ENCODE measurements at regions not wholly inside any gene's neighbourhood (a gene's known extent, or its start where the extent isn't known, plus 50 kb on each side); places are given as distances from the start of the nearest gene placed in this dataset.
A peak's percentile ranks its signal among the peaks of the same experiment; 100 is the strongest.

- H3K4me3 ChIP-seq (ENCODE audit: low read depth, low read length), result no peak overlapping the region
- no peak for DNase-seq (ENCODE audit: low read depth)
Measured at GRCh38 chr3:25043749-25044148, 384.3 kb upstream of the RARB start.

DNA sequence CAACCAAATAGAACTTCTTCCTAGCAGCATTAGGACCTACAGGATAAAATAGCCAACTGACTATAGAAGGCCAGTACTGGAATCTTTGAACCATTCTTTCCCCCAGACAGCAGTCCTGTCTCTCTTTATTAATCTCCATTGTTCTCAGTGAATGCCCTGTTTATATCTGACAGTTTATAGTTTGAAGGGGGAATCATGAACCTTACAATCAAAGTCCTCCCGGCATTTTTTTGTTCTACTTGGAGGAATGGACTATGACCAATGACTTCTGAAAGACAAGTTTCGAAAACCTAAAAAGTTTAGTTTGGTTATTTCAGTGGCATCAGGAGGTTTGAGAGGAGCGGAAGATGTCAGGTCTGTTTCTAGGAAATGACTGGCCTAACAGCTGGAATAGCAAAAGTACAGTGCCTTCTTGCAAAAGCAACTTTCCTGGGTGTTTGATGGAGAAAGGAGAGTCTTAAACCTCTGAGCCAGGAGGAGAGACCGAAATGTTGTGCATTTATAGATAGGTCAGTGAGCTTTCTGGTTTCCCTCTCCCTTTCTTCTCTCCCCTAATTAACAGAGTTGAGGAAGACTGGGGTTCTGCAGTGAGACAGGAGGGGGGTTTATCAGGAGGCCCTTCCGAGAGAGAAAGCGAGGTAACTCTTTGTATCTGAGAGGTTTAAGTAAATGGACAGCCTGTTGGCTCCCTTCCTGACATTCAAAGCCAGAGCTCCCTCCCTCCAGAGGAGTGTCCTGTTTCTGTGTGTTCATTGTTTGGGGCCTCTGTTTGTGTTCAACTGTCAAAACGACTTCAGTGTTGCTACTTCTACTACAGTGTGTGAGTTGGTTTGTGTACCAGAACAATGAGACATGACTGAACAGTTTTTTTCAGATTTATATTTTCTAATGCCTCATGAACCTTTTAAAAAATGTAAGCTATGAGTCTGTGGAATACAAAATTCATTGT is 383.0 kb upstream of the RARB start:
- no peak for DNase-seq (ENCODE audit: low read depth)
- no peak overlapping the region for H3K4me3 ChIP-seq (ENCODE audit: low read depth, low read length)
- no peak for TF ChIP-seq CTCF (conservative IDR thresholded peaks at IDR 0.05; ENCODE audit: low read depth, low read length)

More at GRCh38 chr3:25043749-25044148, 384.3 kb upstream of the RARB start:
- no peak for TF ChIP-seq CTCF (conservative IDR thresholded peaks at IDR 0.05; ENCODE audit: low read depth, low read length)

DNA sequence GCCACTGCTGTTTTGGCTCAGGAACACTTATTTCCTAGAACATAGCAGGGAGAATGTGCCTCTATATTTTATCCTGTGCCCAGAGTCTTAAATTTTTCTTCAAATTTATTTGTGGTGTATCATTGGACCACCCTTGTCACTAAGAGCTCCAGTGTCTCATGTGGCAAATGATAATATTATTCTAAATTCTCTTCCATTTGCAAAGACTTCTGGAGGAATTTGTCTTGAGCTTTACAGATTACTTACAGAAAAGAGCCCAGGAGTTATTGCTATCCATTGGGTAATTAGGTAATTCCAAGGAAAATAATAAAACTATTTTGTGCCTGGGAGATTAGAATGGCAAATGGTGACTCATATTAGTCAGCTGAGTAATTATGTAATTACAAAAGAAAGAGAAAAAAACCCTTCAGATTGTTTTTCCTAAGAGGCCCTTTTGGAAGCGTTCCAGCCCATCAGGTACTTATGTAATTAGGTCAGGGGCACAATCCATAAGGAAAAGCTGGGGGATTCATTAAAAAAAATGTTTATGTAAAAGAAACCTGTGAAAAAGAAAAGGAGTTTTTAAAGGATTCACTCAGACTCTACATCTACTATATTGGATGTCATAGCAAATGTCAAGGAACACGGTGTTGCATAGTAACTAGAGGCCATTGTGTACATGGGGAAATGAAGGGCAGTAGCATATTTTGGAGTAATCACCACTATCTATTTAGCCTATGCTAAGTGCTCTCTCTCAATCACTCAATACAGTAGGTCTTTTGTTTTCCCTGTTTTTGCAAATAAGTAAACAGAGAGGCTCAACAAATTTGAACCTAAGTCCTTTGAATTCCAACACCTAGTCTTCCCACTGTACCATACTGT is 380.9 kb upstream of the RARB start:
- H3K4me3 ChIP-seq (ENCODE audit: low read depth, low read length), result no peak overlapping the region
- peak; percentile 7 for DNase-seq (ENCODE audit: low read depth)
- TF ChIP-seq CTCF (conservative IDR thresholded peaks at IDR 0.05; ENCODE audit: low read depth, low read length), result no peak

DNA sequence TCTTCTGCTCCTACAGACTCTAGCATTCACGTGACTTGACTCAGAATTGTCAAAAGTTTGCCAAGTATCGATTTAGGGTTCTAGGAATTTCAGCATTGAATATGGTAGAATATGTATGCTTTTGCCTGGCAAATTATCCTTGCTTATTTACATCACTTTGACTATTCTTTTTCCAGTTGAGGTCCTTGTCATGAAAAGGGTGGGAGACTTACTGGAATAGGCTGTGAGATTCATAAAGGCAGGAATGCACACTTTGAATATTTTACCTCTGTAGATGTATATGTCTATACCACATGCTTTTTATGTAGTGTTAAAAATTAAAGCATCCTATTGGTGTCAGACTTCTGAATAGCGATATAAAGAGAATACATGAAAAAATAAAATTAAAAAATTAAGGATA is 378.8 kb upstream of the RARB start:
- TF ChIP-seq CTCF (conservative IDR thresholded peaks at IDR 0.05; ENCODE audit: low read depth, low read length), result no peak
- H3K4me3 ChIP-seq (ENCODE audit: low read depth, low read length), result no peak overlapping the region
- no peak for DNase-seq (ENCODE audit: low read depth)

DNA sequence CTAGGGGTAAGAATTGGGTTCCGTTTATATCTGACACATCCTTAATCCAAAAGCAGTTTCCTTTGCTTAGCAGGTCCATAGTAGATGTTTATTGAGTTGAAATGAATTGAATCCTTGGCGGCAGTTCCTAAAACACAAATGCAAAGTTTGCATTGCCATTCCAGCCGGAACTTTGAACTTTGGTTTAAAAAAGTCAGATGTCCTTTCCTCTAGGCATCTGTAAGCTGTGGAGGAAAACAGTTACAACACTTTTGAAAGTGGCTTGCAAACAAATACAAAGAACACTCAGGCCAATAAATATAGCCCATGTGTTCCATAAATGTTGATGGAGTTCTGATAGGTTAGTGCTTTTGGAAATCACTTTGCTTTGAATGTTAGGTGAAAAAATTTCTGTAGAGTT is 374.7 kb upstream of the RARB start:
- no peak for DNase-seq (ENCODE audit: low read depth)
- H3K4me3 ChIP-seq (ENCODE audit: low read depth, low read length), result no peak overlapping the region
- TF ChIP-seq CTCF (conservative IDR thresholded peaks at IDR 0.05; ENCODE audit: low read depth, low read length), result no peak

GRCh38 chr3:25056036-25056755 is 371.9 kb upstream of the RARB start:
- no peak overlapping the region for H3K4me3 ChIP-seq (ENCODE audit: low read depth, low read length)
- no peak for DNase-seq (ENCODE audit: low read depth)
- no peak for TF ChIP-seq CTCF (conservative IDR thresholded peaks at IDR 0.05; ENCODE audit: low read depth, low read length)

Measured in epithelial cell of proximal tubule (primary cell).